ENCODE measurements at regions not wholly inside any gene's neighbourhood (a gene's known extent, or its start where the extent isn't known, plus 50 kb on each side); places are given as distances from the start of the nearest gene placed in this dataset.

- WGBS, result 39% methylated on average over 3 of the region's 3 CpGs
- no peaks in the 10 kb centered on the region for H3K4me1 ChIP-seq (ENCODE audit: control insufficient read depth in 2 of 2, insufficient read depth in 2 of 2, low read length in 2 of 2)
- H3K27me3 ChIP-seq (ENCODE audit: control insufficient read depth in 2 of 2, insufficient read depth in 1 of 2, low read length in 1 of 2), result no peaks in the 10 kb centered on the region
- H3K36me3 ChIP-seq (ENCODE audit: control insufficient read depth in 2 of 2, insufficient read depth in 2 of 2, low read length in 1 of 2), result no peaks in the 10 kb centered on the region
- no peak overlapping the region for H3K27ac ChIP-seq (ENCODE audit: low read depth in 1 of 2, low read length in 1 of 2)
- no peaks in the 10 kb centered on the region for H3K9me3 ChIP-seq (ENCODE audit: control insufficient read depth in 2 of 2, insufficient read depth in 1 of 2, low read length in 1 of 2)
- no peak overlapping the region for H3K4me3 ChIP-seq (ENCODE audit: low read length in 2 of 2)
- DNase-seq (ENCODE audit: low read depth in 6 of 9, low spot score in 9 of 9), result no peak
Measured at GRCh38 chr6:74283532-74283931, 587.5 kb downstream of the CD109 start.

- Histone ChIP-seq H3K27me3 (ENCODE audit: control insufficient read depth in 2 of 2, insufficient read depth in 1 of 2, low read length in 1 of 2) (no peaks in the 10 kb centered on the region), H3K27ac (ENCODE audit: low read depth in 1 of 2, low read length in 1 of 2) (no peak overlapping the region), H3K4me3 (ENCODE audit: low read length in 2 of 2) (no peak overlapping the region), H3K36me3 (ENCODE audit: control insufficient read depth in 2 of 2, insufficient read depth in 2 of 2, low read length in 1 of 2) (no peaks in the 10 kb centered on the region), H3K4me1 (ENCODE audit: control insufficient read depth in 2 of 2, insufficient read depth in 2 of 2, low read length in 2 of 2) (no peaks in the 10 kb centered on the region), H3K9me3 (ENCODE audit: control insufficient read depth in 2 of 2, insufficient read depth in 1 of 2, low read length in 1 of 2) (no peaks in the 10 kb centered on the region)
- WGBS, result 97% methylated on average over 13 of the region's 13 CpGs
- no peak for DNase-seq (ENCODE audit: low read depth in 6 of 9, low spot score in 9 of 9)
Measured at GRCh38 chr6:74282143-74282689, 586.2 kb downstream of the CD109 start.

GRCh38 chr6:74280130-74280692, 584.2 kb downstream of the CD109 start:
- no peak for DNase-seq (ENCODE audit: low read depth in 6 of 9, low spot score in 9 of 9)
- Histone ChIP-seq H3K4me1 (ENCODE audit: control insufficient read depth in 2 of 2, insufficient read depth in 2 of 2, low read length in 2 of 2) (no peaks in the 10 kb centered on the region), H3K27me3 (ENCODE audit: control insufficient read depth in 2 of 2, insufficient read depth in 1 of 2, low read length in 1 of 2) (no peaks in the 10 kb centered on the region), H3K4me3 (ENCODE audit: low read length in 2 of 2) (no peak overlapping the region), H3K36me3 (ENCODE audit: control insufficient read depth in 2 of 2, insufficient read depth in 2 of 2, low read length in 1 of 2) (no peaks in the 10 kb centered on the region), H3K27ac (ENCODE audit: low read depth in 1 of 2, low read length in 1 of 2) (no peak overlapping the region), H3K9me3 (ENCODE audit: control insufficient read depth in 2 of 2, insufficient read depth in 1 of 2, low read length in 1 of 2) (no peaks in the 10 kb centered on the region)
- 78% methylated on average over 6 of the region's 6 CpGs for WGBS

- Histone ChIP-seq H3K4me1 (ENCODE audit: control insufficient read depth in 2 of 2, insufficient read depth in 2 of 2, low read length in 2 of 2) (no peaks in the 10 kb centered on the region), H3K9me3 (ENCODE audit: control insufficient read depth in 2 of 2, insufficient read depth in 1 of 2, low read length in 1 of 2) (no peaks in the 10 kb centered on the region), H3K4me3 (ENCODE audit: low read length in 2 of 2) (no peak overlapping the region), H3K27ac (ENCODE audit: low read depth in 1 of 2, low read length in 1 of 2) (no peak overlapping the region), H3K36me3 (ENCODE audit: control insufficient read depth in 2 of 2, insufficient read depth in 2 of 2, low read length in 1 of 2) (no peaks in the 10 kb centered on the region), H3K27me3 (ENCODE audit: control insufficient read depth in 2 of 2, insufficient read depth in 1 of 2, low read length in 1 of 2) (no peaks in the 10 kb centered on the region)
- 89% methylated on average over 6 of the region's 6 CpGs for WGBS
- DNase-seq (ENCODE audit: low read depth in 6 of 9, low spot score in 9 of 9), result no peak
Measured at GRCh38 chr6:74277777-74278186, 581.8 kb downstream of the CD109 start.

- Histone ChIP-seq H3K27me3 (ENCODE audit: control insufficient read depth in 2 of 2, insufficient read depth in 1 of 2, low read length in 1 of 2) (no peaks in the 10 kb centered on the region), H3K36me3 (ENCODE audit: control insufficient read depth in 2 of 2, insufficient read depth in 2 of 2, low read length in 1 of 2) (no peaks in the 10 kb centered on the region), H3K4me1 (ENCODE audit: control insufficient read depth in 2 of 2, insufficient read depth in 2 of 2, low read length in 2 of 2) (no peaks in the 10 kb centered on the region), H3K9me3 (ENCODE audit: control insufficient read depth in 2 of 2, insufficient read depth in 1 of 2, low read length in 1 of 2) (no peaks in the 10 kb centered on the region), H3K4me3 (ENCODE audit: low read length in 2 of 2) (no peak overlapping the region), H3K27ac (ENCODE audit: low read depth in 1 of 2, low read length in 1 of 2) (no peak overlapping the region)
- no peak for DNase-seq (ENCODE audit: low read depth in 6 of 9, low spot score in 9 of 9)
Measured at GRCh38 chr6:74273541-74273940, 577.5 kb downstream of the CD109 start.

- Histone ChIP-seq H3K27ac (ENCODE audit: low read depth in 1 of 2, low read length in 1 of 2) (no peak overlapping the region), H3K4me3 (ENCODE audit: low read length in 2 of 2) (no peak overlapping the region), H3K36me3 (ENCODE audit: control insufficient read depth in 2 of 2, insufficient read depth in 2 of 2, low read length in 1 of 2) (no peaks in the 10 kb centered on the region), H3K27me3 (ENCODE audit: control insufficient read depth in 2 of 2, insufficient read depth in 1 of 2, low read length in 1 of 2) (no peaks in the 10 kb centered on the region), H3K9me3 (ENCODE audit: control insufficient read depth in 2 of 2, insufficient read depth in 1 of 2, low read length in 1 of 2) (no peaks in the 10 kb centered on the region), H3K4me1 (ENCODE audit: control insufficient read depth in 2 of 2, insufficient read depth in 2 of 2, low read length in 2 of 2) (no peaks in the 10 kb centered on the region)
- 72% methylated on average over 3 of the region's 3 CpGs for WGBS
- DNase-seq (ENCODE audit: low read depth in 6 of 9, low spot score in 9 of 9), result no peak
Measured at GRCh38 chr6:74269600-74269858, 573.5 kb downstream of the CD109 start.

- Histone ChIP-seq H3K27ac (ENCODE audit: low read depth in 1 of 2, low read length in 1 of 2) (no peak overlapping the region), H3K36me3 (ENCODE audit: control insufficient read depth in 2 of 2, insufficient read depth in 2 of 2, low read length in 1 of 2) (no peaks in the 10 kb centered on the region), H3K4me3 (ENCODE audit: low read length in 2 of 2) (no peak overlapping the region), H3K9me3 (ENCODE audit: control insufficient read depth in 2 of 2, insufficient read depth in 1 of 2, low read length in 1 of 2) (no peaks in the 10 kb centered on the region), H3K4me1 (ENCODE audit: control insufficient read depth in 2 of 2, insufficient read depth in 2 of 2, low read length in 2 of 2) (no peaks in the 10 kb centered on the region), H3K27me3 (ENCODE audit: control insufficient read depth in 2 of 2, insufficient read depth in 1 of 2, low read length in 1 of 2) (no peaks in the 10 kb centered on the region)
- no peak for DNase-seq (ENCODE audit: low read depth in 6 of 9, low spot score in 9 of 9)
- 80% methylated on average over 2 of the region's 2 CpGs for WGBS
Measured at GRCh38 chr6:74268815-74269599, 573.0 kb downstream of the CD109 start.

GRCh38 chr6:74259981-74260380, 564.0 kb downstream of the CD109 start:
- no peak for DNase-seq (ENCODE audit: low read depth in 6 of 9, low spot score in 9 of 9)
- H3K4me1 ChIP-seq (ENCODE audit: control insufficient read depth in 2 of 2, insufficient read depth in 2 of 2, low read length in 2 of 2), result no peaks in the 10 kb centered on the region
- peaks cover 0 to 5% of the 10 kb centered on the region in 2 donors for H3K9me3 ChIP-seq (ENCODE audit: control insufficient read depth in 2 of 2, insufficient read depth in 1 of 2, low read length in 1 of 2)
- whole genome bisulfite sequencing, result 88% methylated on average over 2 of the region's 2 CpGs
- no peak overlapping the region for H3K4me3 ChIP-seq (ENCODE audit: low read length in 2 of 2)
- H3K27me3 ChIP-seq (ENCODE audit: control insufficient read depth in 2 of 2, insufficient read depth in 1 of 2, low read length in 1 of 2), result no peaks in the 10 kb centered on the region
- H3K27ac ChIP-seq (ENCODE audit: low read depth in 1 of 2, low read length in 1 of 2), result no peak overlapping the region
- H3K36me3 ChIP-seq (ENCODE audit: control insufficient read depth in 2 of 2, insufficient read depth in 2 of 2, low read length in 1 of 2), result no peaks in the 10 kb centered on the region

- H3K9me3 ChIP-seq (ENCODE audit: control insufficient read depth in 2 of 2, insufficient read depth in 1 of 2, low read length in 1 of 2), result peaks cover 0 to 6% of the 10 kb centered on the region in 2 donors
- no peak overlapping the region for H3K27ac ChIP-seq (ENCODE audit: low read depth in 1 of 2, low read length in 1 of 2)
- H3K27me3 ChIP-seq (ENCODE audit: control insufficient read depth in 2 of 2, insufficient read depth in 1 of 2, low read length in 1 of 2), result no peaks in the 10 kb centered on the region
- no peak overlapping the region for H3K4me3 ChIP-seq (ENCODE audit: low read length in 2 of 2)
- 88% methylated on average over 2 of the region's 2 CpGs for WGBS
- no peaks in the 10 kb centered on the region for H3K36me3 ChIP-seq (ENCODE audit: control insufficient read depth in 2 of 2, insufficient read depth in 2 of 2, low read length in 1 of 2)
- DNase-seq (ENCODE audit: low read depth in 6 of 9, low spot score in 9 of 9), result no peak
- no peaks in the 10 kb centered on the region for H3K4me1 ChIP-seq (ENCODE audit: control insufficient read depth in 2 of 2, insufficient read depth in 2 of 2, low read length in 2 of 2)
Measured at GRCh38 chr6:74256781-74257180, 560.8 kb downstream of the CD109 start.

Measured in thymus (tissue), 11 donors.